H9 (cell line): ENCODE measurements at regions not wholly inside any gene's neighbourhood (a gene's known extent, or its start where the extent isn't known, plus 50 kb on each side); places are given as distances from the start of the nearest gene placed in this dataset.

ENCODE experiments used
- DNase-seq: peaks from one replicate; pipeline ENCODE4 v3.0.0-alpha.2; 2017
- H2AFZ ChIP-seq: one replicate; pipeline ENCODE4 v1.6.1; 2013; ENCODE audit warnings: mild to moderate bottlenecking, low read length, control low read depth, moderate library complexity
- H2AK5ac ChIP-seq: 2 replicates; pipeline ENCODE4 v1.6.1; 2013; ENCODE audit warnings: low read length, control low read depth, mixed read lengths; ENCODE audit not compliant: insufficient read length
- H2BK120ac ChIP-seq: one replicate; pipeline ENCODE4 v1.6.1; 2013; ENCODE audit warnings: low read depth, mild to moderate bottlenecking, low read length, control low read depth, inconsistent platforms; ENCODE audit not compliant: poor library complexity, severe bottlenecking
- H2BK12ac ChIP-seq: 2 replicates; pipeline ENCODE4 v1.6.1; 2013; ENCODE audit warnings: low read length, control low read depth, mixed read lengths, low read depth; ENCODE audit not compliant: insufficient read length
- H2BK15ac ChIP-seq: 2 replicates; pipeline ENCODE4 v1.6.1; 2013; ENCODE audit warnings: low read depth, low read length, control low read depth
- H2BK20ac ChIP-seq: one replicate; pipeline ENCODE4 v1.6.1; 2013; ENCODE audit warnings: low read depth, mild to moderate bottlenecking, low read length, control low read depth, inconsistent platforms; ENCODE audit not compliant: poor library complexity, severe bottlenecking
- H2BK5ac ChIP-seq: 2 replicates; pipeline ENCODE4 v1.6.1; 2013; ENCODE audit warnings: low read length, control low read depth, mixed read lengths; ENCODE audit not compliant: insufficient read length
- H3K14ac ChIP-seq: 2 replicates; pipeline ENCODE4 v1.6.1; 2013; ENCODE audit warnings: low read length, control low read depth; ENCODE audit not compliant: insufficient read depth
- H3K18ac ChIP-seq: 2 replicates; pipeline ENCODE4 v1.6.1; 2013; ENCODE audit warnings: low read depth, mild to moderate bottlenecking, mixed read lengths, low read length, control low read depth; ENCODE audit not compliant: insufficient read length
- H3K23ac ChIP-seq: 2 replicates; pipeline ENCODE4 v1.6.1; 2013; ENCODE audit warnings: low read length, control low read depth, mixed read lengths, low read depth; ENCODE audit not compliant: insufficient read length
- H3K23me2 ChIP-seq: 2 replicates; pipeline ENCODE4 v1.6.1; 2013; ENCODE audit warnings: low read depth, mild to moderate bottlenecking, mixed read lengths, low read length, control low read depth; ENCODE audit not compliant: insufficient read length, poor library complexity, severe bottlenecking
- H3K27ac ChIP-seq: 2 replicates; pipeline ENCODE4 v1.5.1; 2013; ENCODE audit warnings: low read length, control low read depth, mixed read lengths, low read depth; ENCODE audit not compliant: insufficient read length
- H3K27me3 ChIP-seq: 2 replicates; pipeline ENCODE4 v1.6.1; 2013; ENCODE audit warnings: low read length, control low read depth, inconsistent platforms; ENCODE audit not compliant: insufficient read depth
- H3K4ac ChIP-seq: 2 replicates; pipeline ENCODE4 v1.6.1; 2013; ENCODE audit warnings: low read depth, mild to moderate bottlenecking, control low read depth, inconsistent platforms, low read length, moderate library complexity
- H3K4me1 ChIP-seq: 2 replicates; pipeline ENCODE4 v1.6.1; 2013; ENCODE audit warnings: low read length, control low read depth, inconsistent platforms; ENCODE audit not compliant: insufficient read depth
- H3K4me2 ChIP-seq: 2 replicates; pipeline ENCODE4 v1.6.1; 2013; ENCODE audit warnings: low read length, control low read depth, mixed read lengths; ENCODE audit not compliant: insufficient read length, insufficient read depth
- H3K56ac ChIP-seq: 2 replicates; pipeline ENCODE4 v1.6.1; 2013; ENCODE audit warnings: low read depth, mild to moderate bottlenecking, mixed read lengths, low read length, control low read depth; ENCODE audit not compliant: insufficient read length
- H3K79me1 ChIP-seq: 2 replicates; pipeline ENCODE4 v1.6.1; 2013; ENCODE audit warnings: low read depth, mild to moderate bottlenecking, moderate library complexity, low read length, control low read depth, inconsistent platforms; ENCODE audit not compliant: insufficient read depth, poor library complexity, severe bottlenecking
- H3K79me2 ChIP-seq: 2 replicates; pipeline ENCODE4 v1.6.1; 2013; ENCODE audit warnings: low read length, control low read depth, inconsistent platforms; ENCODE audit not compliant: insufficient read depth
- H3K9ac ChIP-seq: 2 replicates; pipeline ENCODE4 v1.6.1; 2013; ENCODE audit warnings: low read length, control low read depth, mixed read lengths; ENCODE audit not compliant: insufficient read length; ENCODE audit errors: extremely low read depth
- H3K9me3 ChIP-seq: one replicate; pipeline ENCODE4 v1.6.1; 2013; ENCODE audit warnings: low read depth, low read length, inconsistent platforms; ENCODE audit not compliant: control insufficient read depth
- H3T11ph ChIP-seq: one replicate; pipeline ENCODE4 v1.6.1; 2013; ENCODE audit warnings: mild to moderate bottlenecking, low read length, control low read depth, inconsistent platforms
- H4K20me1 ChIP-seq: one replicate; pipeline ENCODE4 v1.6.1; 2013; ENCODE audit not compliant: control insufficient read depth, insufficient read length, insufficient read depth
- H4K5ac ChIP-seq: 2 replicates; pipeline ENCODE4 v1.6.1; 2013; ENCODE audit warnings: low read depth, mild to moderate bottlenecking, mixed read lengths, low read length, control low read depth; ENCODE audit not compliant: insufficient read length
- H4K8ac ChIP-seq: replicated peaks from 2 replicates; pipeline ENCODE4 v1.6.1; 2013; ENCODE audit warnings: low read length, control low read depth, mixed read lengths, low read depth; ENCODE audit not compliant: insufficient read length
- H4K91ac ChIP-seq: 2 replicates; pipeline ENCODE4 v1.6.1; 2013; ENCODE audit warnings: low read depth, mild to moderate bottlenecking, moderate library complexity, mixed read lengths, low read length, control low read depth; ENCODE audit not compliant: insufficient read length
- H3K27ac Mint-ChIP-seq, 3 experiments: 2 replicates in 2 of 3; 3 replicates in 1 of 3; pipeline ENCODE4 v1.8.0; 2020 to 2021; ENCODE audit warnings: mixed read lengths in 3 of 3, mild to moderate bottlenecking in 1 of 3, moderate library complexity in 1 of 3
- H3K27me3 Mint-ChIP-seq: 2 replicates; pipeline ENCODE4 v1.8.0; 2021; ENCODE audit warnings: low read depth, mild to moderate bottlenecking, moderate library complexity, mixed read lengths
- H3K36me3 Mint-ChIP-seq, 3 experiments: 2 replicates in 2 of 3; 3 replicates in 1 of 3; pipeline ENCODE4 v1.8.0; 2020 to 2021; ENCODE audit warnings: low read depth in 3 of 3, mixed read lengths in 3 of 3; ENCODE audit not compliant: insufficient read depth in 1 of 3
- H3K4me1 Mint-ChIP-seq, 2 experiments: 2 replicates each; pipeline ENCODE4 v1.8.0; 2020; ENCODE audit warnings: mixed read lengths in 2 of 2
- H3K4me3 Mint-ChIP-seq, 2 experiments: 2 replicates in 1 of 2; 3 replicates in 1 of 2; pipeline ENCODE4 v1.8.0; 2020 to 2021; ENCODE audit warnings: mild to moderate bottlenecking in 2 of 2, mixed read lengths in 2 of 2, moderate library complexity in 1 of 2
- H3K9me3 Mint-ChIP-seq, 2 experiments: 2 replicates in 1 of 2; 3 replicates in 1 of 2; pipeline ENCODE4 v1.8.0; 2020; ENCODE audit warnings: mild to moderate bottlenecking in 2 of 2, mixed read lengths in 2 of 2, moderate library complexity in 1 of 2
- CTCF ChIP-seq: fragments of 200-600 bp; sonication (generic); conservative IDR thresholded peaks from 3 replicates; pipeline ENCODE4 v1.8.0; 2021; ENCODE audit warnings: antibody characterized with exemption, mild to moderate bottlenecking
- WGBS: extraction: QIAGEN DNeasy Blood & Tissue Kit; methylation state at CpG from one replicate; pipeline ENCODE4 v1.1.7; 2013; ENCODE audit warnings: missing lambda C conversion rate, low lambda C conversion rate, mixed read lengths; ENCODE audit not compliant: insufficient read length; ENCODE audit errors: extremely low coverage; 5-methylcytosine and 5-hydroxymethylcytosine counted together

GRCh38 chr20:19834783-19835182 lies 76.7 kb downstream of the RIN2 start:
- H3K79me2 ChIP-seq, result no peaks in the 10 kb centered on the region
- H2BK15ac ChIP-seq, result no peak overlapping the region
- H4K5ac ChIP-seq, result no peak overlapping the region
- no peak overlapping the region for H3K18ac ChIP-seq
- H3K9me3 ChIP-seq, result no peaks in the 10 kb centered on the region
- H3K27me3 Mint-ChIP-seq, result peaks cover 2% of the 10 kb centered on the region; the same call in 1 of the 2 replicates
- no peaks in the 10 kb centered on the region for H3K23me2 ChIP-seq
- no peaks in the 10 kb centered on the region for H3K4me1 ChIP-seq
- no peak overlapping the region for H3K9ac ChIP-seq
- H3K27ac ChIP-seq, result no peak overlapping the region
- no peaks in the 10 kb centered on the region for H3K27me3 ChIP-seq
- no peak overlapping the region for H2AK5ac ChIP-seq
- H3K4ac ChIP-seq, result no peak overlapping the region
- H4K8ac ChIP-seq, result no peak overlapping the region
- H2BK5ac ChIP-seq, result no peak overlapping the region
- H3K36me3 Mint-ChIP-seq, result no peaks in the 10 kb centered on the region; a peak in 1 of 7 replicates
- no peak overlapping the region for H2BK120ac ChIP-seq
- no peak overlapping the region for H3K27ac Mint-ChIP-seq
- no peak overlapping the region for H3K14ac ChIP-seq
- peaks cover 13 to 14% of the 10 kb centered on the region in 2 experiments for H3K4me1 Mint-ChIP-seq
- H3K79me1 ChIP-seq, result no peaks in the 10 kb centered on the region
- no peak for DNase-seq
- H2BK20ac ChIP-seq, result no peak overlapping the region
- no peak overlapping the region for H2BK12ac ChIP-seq
- H3K9me3 Mint-ChIP-seq, result no peaks in the 10 kb centered on the region
- WGBS, result no CpG with 5 or more reads among the region's 1 CpG
- H2AFZ ChIP-seq, result no peak overlapping the region
- H3K4me3 Mint-ChIP-seq, result no peak overlapping the region
- no peak for TF ChIP-seq CTCF
- no peak overlapping the region for H3K4me2 ChIP-seq
- H3K23ac ChIP-seq, result no peak overlapping the region
- no peaks in the 10 kb centered on the region for H4K20me1 ChIP-seq
- no peak overlapping the region for H3K56ac ChIP-seq
- no peak overlapping the region for H4K91ac ChIP-seq
- H3T11ph ChIP-seq, result no peak overlapping the region
